Panc1 (cell line): ENCODE measurements at regions not wholly inside any gene's neighbourhood (a gene's known extent, or its start where the extent isn't known, plus 50 kb on each side); places are given as distances from the start of the nearest gene placed in this dataset.

Experiments
- ATAC-seq: fragments of 200-7000 bp; cut with Tn5 transposase; 2 replicates; pipeline ENCODE4 v1.9.1; 2020; ENCODE audit warnings: mild to moderate bottlenecking, moderate library complexity
- BruUV-seq: library from RNA; stranded (reverse); fragments of 400-500 nt; replicated peaks from 2 replicates; lab custom pipeline; 2021; lab: Mats Ljungman, UMichigan
- CTCF ChIA-PET: fragments of 300-600 bp; sonication (Branson Sonifier 250); formaldehyde crosslinking; loops from one replicate; lab custom pipeline; 2022; ENCODE audit warnings: antibody characterized with exemption; lab: Charles Lee
- POLR2A ChIA-PET: fragments of 300-600 bp; sonication (Branson Sonifier 250); formaldehyde crosslinking; loops from one replicate; lab custom pipeline; 2022; ENCODE audit warnings: antibody characterized with exemption; lab: Charles Lee
- DNase-seq: peaks from one replicate; pipeline ENCODE4 v3.0.0-alpha.2; 2010; ENCODE audit warnings: low read depth, low spot score
- H3K27ac ChIP-seq: 2 replicates; pipeline ENCODE4 v1.5.1; 2011; ENCODE audit warnings: mild to moderate bottlenecking, low read length, inconsistent platforms
- H3K27me3 ChIP-seq: fragments of 200-500 bp; sonication (Bioruptor generic); 2 replicates; pipeline ENCODE4 v1.6.0; 2014; ENCODE audit warnings: low read length, inconsistent platforms; ENCODE audit not compliant: control insufficient read depth, insufficient read depth
- H3K36me3 ChIP-seq: fragments of 200-500 bp; sonication (Bioruptor generic); 2 replicates; pipeline ENCODE4 v1.5.1; 2014; ENCODE audit warnings: inconsistent platforms, mild to moderate bottlenecking, low read length, moderate library complexity; ENCODE audit not compliant: control insufficient read depth, insufficient read depth
- H3K4me1 ChIP-seq: 2 replicates; pipeline ENCODE4 v1.5.1; 2011; ENCODE audit warnings: inconsistent platforms, mild to moderate bottlenecking, low read length, moderate library complexity; ENCODE audit not compliant: control insufficient read depth, insufficient read depth
- H3K4me3 ChIP-seq, 2 experiments: 2 replicates each; pipeline ENCODE4 v1.5.1; 2011 to 2012; ENCODE audit warnings: low read depth in 2 of 2, low read length in 2 of 2, mild to moderate bottlenecking in 2 of 2, inconsistent platforms in 1 of 2, moderate library complexity in 1 of 2
- H3K9me3 ChIP-seq: fragments of 200-500 bp; sonication (Bioruptor generic); 2 replicates; pipeline ENCODE4 v1.5.1; 2014; ENCODE audit warnings: low read depth, mild to moderate bottlenecking, inconsistent platforms, low read length, moderate library complexity; ENCODE audit not compliant: control insufficient read depth, insufficient read depth
- CTCF ChIP-seq: fragments of 450-650 bp; IDR thresholded peaks from 2 replicates; pipeline ENCODE4 v1.5.1; 2017; ENCODE audit warnings: mild to moderate bottlenecking
- POLR2AphosphoS5 ChIP-seq: IDR thresholded peaks from 2 replicates; pipeline ENCODE4 v1.6.1; 2012; ENCODE audit warnings: mild to moderate bottlenecking, low read depth, low read length, moderate library complexity
- REST ChIP-seq, 2 experiments: IDR thresholded peaks; 2 replicates each; pipeline ENCODE4 v1.6.1; 2011 to 2012; ENCODE audit warnings: low read depth in 2 of 2, control low read depth in 1 of 2, low read length in 1 of 2, mild to moderate bottlenecking in 1 of 2, moderate library complexity in 1 of 2; ENCODE audit not compliant: insufficient read depth in 1 of 2
- SIN3A ChIP-seq: IDR thresholded peaks from 2 replicates; pipeline ENCODE4 v1.6.1; 2012; ENCODE audit warnings: low read depth, mild to moderate bottlenecking, low read length, moderate library complexity, borderline replicate concordance; ENCODE audit not compliant: insufficient read depth
- TCF7L2 ChIP-seq: IDR thresholded peaks from 2 replicates; pipeline ENCODE4 v1.6.1; 2011; ENCODE audit warnings: mild to moderate bottlenecking, low read depth, low read length, inconsistent platforms
- in situ Hi-C: cut with HindIII; loops from 2 replicates; pipeline ENCODE4 v1.10.0; 2016; ENCODE audit warnings: low sequenced_read_pairs, low pct_unique_long_range_greater_than_20kb
- intact Hi-C: fragments of 100-400 bp; cut with micrococcal nuclease; formaldehyde crosslinking; loops from one replicate; pipeline ENCODE4 v1.10.0; 2022; ENCODE audit not compliant: unreplicated experiment

GRCh38 chr10:78634389-78634815 is 434.4 kb upstream of the ZMIZ1 start:
- no peak overlapping the region; the same call in 1 of the 2 replicates for H3K27ac ChIP-seq
- ChIA-PET CTCF (interaction anchor here (1.0 kb wide), 1 partner anchor 23 kb away, joined by 3 read pairs; no protein-coding TSS in a partner anchor), POLR2A (no interaction called here)
- BruUV-seq = no TSS peak
- TF ChIP-seq TCF7L2 (no peak), REST (IDR thresholded peaks at IDR 0.05; ENCODE audit: insufficient read depth in 1 of 2, low read depth in 2 of 2, low read length in 1 of 2) (no peak), SIN3A (no peak), POLR2AphosphoS5 (no peak), CTCF (no peak)
- H3K4me3 ChIP-seq = no peak overlapping the region
- no peaks in the 10 kb centered on the region; the same call in 1 of the 2 replicates for H3K4me1 ChIP-seq
- no peaks in the 10 kb centered on the region for H3K9me3 ChIP-seq
- intact Hi-C loops (no loop called here), in situ Hi-C loops (no loop called here)
- DNase-seq (peak; percentile 7), ATAC-seq (peak; percentile 83)
- no peaks in the 10 kb centered on the region for H3K36me3 ChIP-seq
- peaks cover 6% of the 10 kb centered on the region for H3K27me3 ChIP-seq

DNA sequence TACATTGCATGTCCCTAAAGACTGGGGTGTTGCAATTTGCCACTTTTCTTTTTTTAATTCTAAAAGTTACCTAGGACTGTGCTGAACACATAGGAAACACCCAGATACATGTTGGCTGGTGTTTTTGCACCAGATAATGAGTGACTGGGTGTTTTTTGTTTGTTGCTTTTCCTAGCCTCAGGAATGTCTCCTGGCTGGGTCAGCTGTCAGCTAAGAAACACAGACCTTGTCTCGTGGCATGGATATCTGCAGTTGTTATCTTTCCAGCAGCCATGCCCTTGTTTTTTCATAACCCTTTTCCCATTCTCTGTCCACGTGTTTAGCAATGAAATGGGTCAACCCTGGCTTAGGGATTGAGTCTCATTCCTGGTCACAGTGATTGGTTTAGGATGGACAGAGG is 433.9 kb upstream of the ZMIZ1 start:
- Histone ChIP-seq H3K4me3 (no peak overlapping the region), H3K36me3 (no peaks in the 10 kb centered on the region), H3K27ac (no peak overlapping the region), H3K4me1 (no peaks in the 10 kb centered on the region; the same call in 1 of the 2 replicates), H3K27me3 (peaks cover 6% of the 10 kb centered on the region), H3K9me3 (no peaks in the 10 kb centered on the region)
- POLR2A ChIA-PET = no interaction called here
- DNase-seq (peak; percentile 8), ATAC-seq (peak; percentile 74)
- intact Hi-C loops = no loop called here
- in situ Hi-C loops = no loop called here
- BruUV-seq = no TSS peak
- CTCF ChIA-PET = interaction anchor here (1.0 kb wide), 1 partner anchor 23 kb away, joined by 3 read pairs; no protein-coding TSS in a partner anchor
- TF ChIP-seq CTCF (no peak), POLR2AphosphoS5 (no peak), TCF7L2 (no peak), SIN3A (no peak), REST (IDR thresholded peaks at IDR 0.05; ENCODE audit: insufficient read depth in 1 of 2, low read depth in 2 of 2, low read length in 1 of 2) (no peak)
